Testis (tissue), 2 donors: ENCODE measurements at regions not wholly inside any gene's neighbourhood (a gene's known extent, or its start where the extent isn't known, plus 50 kb on each side); places are given as distances from the start of the nearest gene placed in this dataset.

Source experiments
- DNase-seq: peaks from one replicate; pipeline ENCODE4 v3.0.0-alpha.2; 2019
- H3K27ac ChIP-seq, 2 donors: fragments of 200-600 bp; sonication (generic); one replicate each; pipeline ENCODE4 v1.5.1; 2019
- H3K27me3 ChIP-seq: fragments of 200-600 bp; sonication (generic); one replicate; pipeline ENCODE4 v1.5.1; 2019
- H3K36me3 ChIP-seq: fragments of 200-600 bp; sonication (generic); one replicate; pipeline ENCODE4 v1.5.1; 2017; ENCODE audit warnings: low read depth; ENCODE audit errors: missing control alignments
- H3K4me1 ChIP-seq: fragments of 200-600 bp; sonication (generic); one replicate; pipeline ENCODE4 v1.5.1; 2019
- H3K4me3 ChIP-seq, 2 donors: fragments of 200-600 bp; sonication (generic); one replicate each; pipeline ENCODE4 v1.5.1; 2017 to 2019
- H3K9me3 ChIP-seq: fragments of 200-600 bp; sonication (generic); one replicate; pipeline ENCODE4 v1.5.1; 2017
- CTCF ChIP-seq, 3 experiments: fragments of 450-650 bp in 2 of 3; fragments of 200-600 bp in 1 of 3; sonication (generic) in 1 of 3; IDR thresholded peaks; one replicate each; pipeline ENCODE4 v1.5.1; 2016 to 2019; ENCODE audit warnings: antibody characterized with exemption in 3 of 3, mild to moderate bottlenecking in 2 of 3, moderate library complexity in 1 of 3
- POLR2A ChIP-seq: fragments of 450-650 bp; IDR thresholded peaks from one replicate; pipeline ENCODE4 v1.6.1; 2017; ENCODE audit warnings: antibody characterized with exemption, mild to moderate bottlenecking, moderate library complexity
- WGBS, 2 donors: methylation state at CpG; one replicate each; pipeline ENCODE4 v1.1.5; 2018; 5-methylcytosine and 5-hydroxymethylcytosine counted together
- intact Hi-C: fragments of 100-400 bp; cut with DNase I; formaldehyde crosslinking; loops from one replicate; pipeline ENCODE4 v1.15.1; 2023; ENCODE audit warnings: low total_unique reads

DNA sequence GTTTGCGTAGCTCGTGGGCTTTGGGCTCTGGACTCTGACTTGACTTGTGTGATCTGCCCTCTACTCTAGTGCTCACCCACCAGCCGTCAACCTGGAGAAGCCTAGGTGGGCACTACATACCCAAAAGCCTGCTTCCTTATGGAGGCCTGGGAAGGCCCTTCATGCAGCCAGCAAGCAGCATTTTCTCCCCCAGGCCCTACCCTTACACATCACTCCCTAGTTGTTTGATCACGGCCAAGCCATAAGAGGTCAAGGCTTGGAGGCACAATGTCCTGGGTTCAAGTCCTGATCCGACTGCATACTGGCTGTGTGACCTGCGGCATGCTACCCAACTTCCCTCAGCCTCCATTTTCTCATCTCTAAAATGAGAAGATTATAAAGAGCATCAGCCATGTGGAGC is 151.3 kb upstream of the EGFLAM start:
- DNase-seq = no peak
- Histone ChIP-seq H3K27me3 (no peaks in the 10 kb centered on the region), H3K4me1 (no peaks in the 10 kb centered on the region), H3K9me3 (no peaks in the 10 kb centered on the region), H3K27ac (no peak overlapping the region), H3K4me3 (no peak overlapping the region), H3K36me3 (no peaks in the 10 kb centered on the region)
- intact Hi-C loops = no loop called here
- TF ChIP-seq POLR2A = no peak
- no peak for TF ChIP-seq CTCF (IDR thresholded peaks at IDR 0.05)
- 95 to 96% methylated on average over 5 to 6 of the region's 6 CpGs for WGBS, 2 donors

DNA sequence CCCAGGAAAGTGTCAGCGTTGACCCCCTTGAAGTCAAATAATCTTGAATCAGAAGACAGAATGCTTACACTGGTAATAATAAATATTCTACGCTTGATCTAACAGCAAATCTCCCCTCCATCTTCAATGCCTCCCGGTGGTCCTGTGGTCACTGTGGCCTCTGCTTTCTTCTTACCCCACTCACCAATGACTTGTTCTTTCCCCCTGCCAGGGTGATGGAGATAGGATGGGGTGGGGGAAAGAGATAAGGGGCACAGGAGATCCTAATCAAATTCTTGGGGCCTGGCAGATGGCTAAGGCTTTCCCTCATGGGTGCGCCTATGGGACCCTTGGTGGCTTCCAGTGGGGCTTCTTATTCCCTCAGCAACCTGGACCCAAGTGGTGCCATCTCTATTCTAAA is 152.6 kb upstream of the EGFLAM start:
- intact Hi-C loops = no loop called here
- H3K4me3 ChIP-seq = no peak overlapping the region
- no peaks in the 10 kb centered on the region for H3K9me3 ChIP-seq
- H3K27me3 ChIP-seq = no peaks in the 10 kb centered on the region
- no peaks in the 10 kb centered on the region for H3K36me3 ChIP-seq
- H3K27ac ChIP-seq = no peak overlapping the region
- no peaks in the 10 kb centered on the region for H3K4me1 ChIP-seq
- DNase-seq = no peak
- 92 to 95% methylated on average over 4 of the region's 4 CpGs for WGBS, 2 donors
- TF ChIP-seq POLR2A = no peak
- TF ChIP-seq CTCF (IDR thresholded peaks at IDR 0.05) = no peak

GRCh38 chr5:38105231-38105570 is 153.2 kb upstream of the EGFLAM start:
- no peak for TF ChIP-seq POLR2A
- TF ChIP-seq CTCF (IDR thresholded peaks at IDR 0.05) = no peak
- intact Hi-C loops = no loop called here

DNA sequence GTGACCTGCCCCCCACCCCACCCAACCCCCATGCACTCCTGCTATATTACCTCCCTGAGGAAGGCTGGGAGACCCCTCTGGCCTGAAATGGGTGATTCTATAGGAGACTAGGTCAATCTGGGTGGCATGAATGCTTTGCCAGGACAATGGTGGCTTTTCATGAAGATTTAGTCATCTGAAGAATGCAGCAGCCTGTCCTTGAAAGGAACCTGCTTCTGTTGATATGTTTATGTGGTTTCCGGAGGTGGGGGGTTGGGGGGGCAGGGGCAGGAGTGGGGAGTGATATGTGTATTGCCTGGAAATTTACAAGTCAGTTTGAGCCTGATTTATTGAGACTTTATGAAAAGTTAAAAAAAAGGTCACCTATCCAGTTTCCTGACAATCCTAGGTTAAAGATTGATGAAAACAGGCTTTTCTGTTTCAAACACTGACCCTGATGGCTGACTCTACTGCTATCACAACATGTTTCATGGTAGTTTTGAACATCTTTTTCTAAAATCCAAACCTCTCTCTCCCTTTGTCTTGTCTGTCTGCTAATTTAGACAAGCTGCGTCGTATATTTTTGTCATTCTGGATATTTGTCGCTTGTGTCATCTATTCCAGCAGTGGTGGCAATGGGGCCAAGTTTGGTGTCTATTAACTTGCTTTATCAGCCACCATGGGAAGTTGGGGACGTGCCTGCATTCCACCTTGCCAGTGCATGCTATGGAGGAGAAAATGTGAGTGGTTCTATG is 153.7 kb upstream of the EGFLAM start:
- Histone ChIP-seq H3K4me1 (no peaks in the 10 kb centered on the region), H3K36me3 (no peaks in the 10 kb centered on the region), H3K4me3 (no peak overlapping the region), H3K9me3 (no peaks in the 10 kb centered on the region), H3K27ac (no peak overlapping the region), H3K27me3 (no peaks in the 10 kb centered on the region)
- intact Hi-C loops = no loop called here
- 54 to 72% methylated on average over 5 of the region's 5 CpGs for whole genome bisulfite sequencing, 2 donors
- DNase-seq = no peak
- no peak for TF ChIP-seq CTCF (IDR thresholded peaks at IDR 0.05)
- no peak for TF ChIP-seq POLR2A

More at GRCh38 chr5:38105231-38105570, 153.2 kb upstream of the EGFLAM start:
- H3K36me3 ChIP-seq = no peaks in the 10 kb centered on the region
- no peak overlapping the region for H3K27ac ChIP-seq
- no peak overlapping the region for H3K4me3 ChIP-seq
- H3K9me3 ChIP-seq = no peaks in the 10 kb centered on the region
- no peaks in the 10 kb centered on the region for H3K27me3 ChIP-seq
- WGBS, 2 donors = 83 to 85% methylated on average over 3 of the region's 3 CpGs
- DNase-seq = no peak
- no peaks in the 10 kb centered on the region for H3K4me1 ChIP-seq

GRCh38 chr5:38101897-38102296 is 156.5 kb upstream of the EGFLAM start:
- H3K27me3 ChIP-seq = no peaks in the 10 kb centered on the region
- intact Hi-C loops = no loop called here
- H3K27ac ChIP-seq = no peak overlapping the region
- WGBS, 2 donors = 69 to 75% methylated on average over 10 of the region's 10 CpGs
- TF ChIP-seq POLR2A (no peak), CTCF (IDR thresholded peaks at IDR 0.05) (no peak)
- H3K36me3 ChIP-seq = no peaks in the 10 kb centered on the region
- peak; percentile 14 for DNase-seq
- no peaks in the 10 kb centered on the region for H3K4me1 ChIP-seq
- H3K4me3 ChIP-seq = no peak overlapping the region
- H3K9me3 ChIP-seq = no peaks in the 10 kb centered on the region
